GM12864 (cell line): ENCODE measurements at regions not wholly inside any gene's neighbourhood (a gene's known extent, or its start where the extent isn't known, plus 50 kb on each side); places are given as distances from the start of the nearest gene placed in this dataset.

ENCODE experiments used
- DNase-seq: peaks from one replicate; pipeline ENCODE4 v3.0.0-alpha.2; 2011; ENCODE audit warnings: low read depth
- H3K4me3 ChIP-seq: 2 replicates; pipeline ENCODE4 v1.5.1; 2011; ENCODE audit warnings: mild to moderate bottlenecking, low read depth, low read length, control low read depth
- CTCF ChIP-seq: IDR thresholded peaks from 2 replicates; pipeline ENCODE4 v1.5.1; 2011; ENCODE audit warnings: low read depth, mild to moderate bottlenecking, moderate library complexity, low read length, control low read depth, inconsistent platforms; ENCODE audit errors: missing control alignments

- no peak for TF ChIP-seq CTCF
- no peak for DNase-seq
- H3K4me3 ChIP-seq = no peak overlapping the region
Measured at GRCh38 chr5:29879401-29879800, 1314.1 kb upstream of the CDH6 start.

- no peak for DNase-seq
- H3K4me3 ChIP-seq = no peak overlapping the region
Measured at GRCh38 chr5:29878599-29878998, 1314.9 kb upstream of the CDH6 start.

GRCh38 chr5:29867155-29867554 lies 1326.3 kb upstream of the CDH6 start:
- no peak overlapping the region for H3K4me3 ChIP-seq
- no peak for TF ChIP-seq CTCF
- no peak for DNase-seq

More at GRCh38 chr5:29878599-29878998, 1314.9 kb upstream of the CDH6 start:
- no peak for TF ChIP-seq CTCF

- DNase-seq = no peak
- no peak for TF ChIP-seq CTCF
- no peak overlapping the region for H3K4me3 ChIP-seq
Measured at GRCh38 chr5:29853711-29854220, 1339.7 kb upstream of the CDH6 start.

GRCh38 chr5:29852329-29852728 lies 1341.2 kb upstream of the CDH6 start:
- TF ChIP-seq CTCF = no peak
- DNase-seq = no peak

GRCh38 chr5:29845206-29845605 lies 1348.3 kb upstream of the CDH6 start:
- no peak overlapping the region for H3K4me3 ChIP-seq
- TF ChIP-seq CTCF = no peak
- DNase-seq = no peak

More at GRCh38 chr5:29852329-29852728, 1341.2 kb upstream of the CDH6 start:
- H3K4me3 ChIP-seq = no peak overlapping the region

- TF ChIP-seq CTCF = no peak
- no peak overlapping the region for H3K4me3 ChIP-seq
- DNase-seq = no peak
Measured at GRCh38 chr5:29833394-29833793, 1360.1 kb upstream of the CDH6 start.
